Eye (tissue), 1 donor: ENCODE measurements at regions not wholly inside any gene's neighbourhood (a gene's known extent, or its start where the extent isn't known, plus 50 kb on each side); places are given as distances from the start of the nearest gene placed in this dataset.
A peak's percentile ranks its signal among the peaks of the same experiment; 100 is the strongest.

Source experiments
- DNase-seq: peaks from one replicate; pipeline ENCODE4 v3.0.0-alpha.2; 2015

DNA sequence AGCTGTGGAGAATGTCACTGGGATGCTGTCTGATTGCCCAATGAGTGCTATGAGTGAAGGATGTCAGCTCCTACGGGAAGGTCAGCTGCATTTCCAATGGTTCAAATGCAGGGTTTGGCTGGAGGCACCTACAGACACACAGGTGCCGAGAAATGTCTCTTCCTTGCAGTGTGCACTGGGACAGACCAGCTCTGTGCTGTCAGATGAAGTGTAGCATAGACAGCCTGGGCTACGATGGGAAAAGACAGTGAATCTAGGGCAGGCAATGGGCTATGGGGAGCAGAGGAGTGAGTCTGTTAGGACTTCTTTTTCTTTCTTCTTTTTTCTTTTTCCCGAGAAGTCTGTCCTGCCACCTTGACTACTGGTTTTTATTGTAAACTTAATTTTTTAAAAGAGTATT lies 223.1 kb upstream of the EOMES start:
- no peak for DNase-seq

DNA sequence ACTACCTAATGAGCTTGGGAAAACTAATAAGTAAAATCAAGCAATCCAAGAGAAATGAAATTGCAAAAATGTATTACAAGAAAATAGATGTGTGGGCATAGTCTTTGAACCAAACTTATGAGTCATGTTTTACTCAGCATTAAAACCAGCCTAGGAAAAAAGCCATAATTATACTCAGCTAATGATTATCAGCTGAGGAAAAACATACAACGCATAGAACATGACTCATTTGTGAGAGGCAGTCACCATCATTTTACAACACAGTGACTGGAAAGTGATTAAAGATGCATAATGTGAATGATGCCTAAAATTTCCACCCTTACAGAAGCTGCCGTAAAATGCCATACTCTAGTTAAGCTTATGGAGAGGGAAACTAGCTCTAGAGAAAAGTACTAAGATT lies 238.0 kb upstream of the EOMES start:
- no peak for DNase-seq

DNA sequence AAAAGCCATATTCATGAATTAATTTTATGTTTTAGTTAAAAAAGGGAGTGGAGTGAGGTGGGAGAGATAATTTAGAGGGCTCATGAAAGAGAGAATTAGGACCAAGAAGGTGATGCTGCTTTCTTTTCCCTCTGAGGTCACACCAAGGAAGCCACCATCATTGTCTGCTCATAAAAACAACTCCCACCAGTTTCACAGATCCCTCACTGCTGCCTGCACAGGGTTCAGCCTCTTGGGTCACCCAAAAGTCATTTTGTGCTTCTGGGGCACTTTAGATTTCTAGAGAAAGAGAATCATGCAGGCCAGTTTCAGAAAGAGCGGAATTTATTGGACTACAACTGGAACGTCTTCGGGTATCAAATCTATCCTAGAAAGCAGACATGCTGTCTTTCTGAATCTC lies 241.4 kb upstream of the EOMES start:
- DNase-seq: no peak

DNA sequence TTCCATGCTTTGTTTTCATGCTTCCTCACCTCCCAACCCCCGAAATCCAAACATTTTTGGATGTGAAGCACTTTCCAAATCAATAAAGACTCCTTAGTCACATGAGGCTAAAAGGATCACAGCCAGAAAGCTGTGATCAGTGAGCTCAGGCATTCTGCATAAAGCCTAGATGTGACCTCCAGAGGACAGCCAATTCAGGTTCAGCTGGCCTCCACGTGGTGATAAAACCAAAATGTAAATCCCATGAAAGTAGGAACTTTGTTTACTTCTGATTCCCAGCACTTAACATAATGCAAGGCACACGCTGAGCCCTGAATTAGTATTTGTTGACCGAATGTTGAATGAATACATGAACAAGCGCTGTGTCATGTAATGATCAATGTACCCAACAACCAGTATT lies 249.5 kb upstream of the EOMES start:
- DNase-seq: no peak

DNA sequence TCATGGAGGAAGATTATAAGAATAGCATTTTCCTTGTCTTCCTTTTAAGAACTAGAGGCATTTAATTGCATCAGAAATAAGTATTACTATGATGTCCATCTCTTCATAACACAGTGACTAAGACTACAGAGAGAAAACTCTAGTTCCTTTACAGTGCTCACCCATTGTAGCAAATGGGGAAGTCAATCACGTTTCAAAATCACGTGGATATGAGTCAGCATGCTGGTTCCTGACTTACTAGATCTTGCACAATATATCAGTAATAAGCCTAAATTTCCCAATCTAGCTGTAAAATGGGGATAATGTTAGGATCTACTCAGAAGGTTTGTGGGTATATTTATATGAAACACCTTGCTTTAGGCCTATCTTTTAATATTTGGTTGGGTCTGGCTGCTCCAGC lies 254.8 kb upstream of the EOMES start:
- no peak for DNase-seq

DNA sequence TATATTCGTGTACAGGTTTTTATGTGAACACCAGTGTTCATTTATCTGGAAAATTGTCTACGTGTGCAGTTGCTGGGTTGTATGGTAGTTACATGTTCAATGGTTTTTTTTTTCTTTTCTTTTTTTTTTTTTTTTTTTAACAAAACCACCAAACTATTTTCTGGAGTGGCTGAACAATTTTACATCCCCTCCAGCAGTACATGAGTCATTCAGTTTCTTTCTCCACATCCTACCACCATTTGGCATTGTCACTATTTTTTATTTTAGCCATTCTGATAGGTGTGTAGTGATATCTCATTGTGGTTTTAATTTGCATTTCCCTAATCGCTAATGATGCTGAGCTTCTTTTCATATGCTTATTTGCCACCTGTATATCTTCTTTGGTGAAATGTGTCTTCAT lies 256.3 kb upstream of the EOMES start:
- DNase-seq: no peak

DNA sequence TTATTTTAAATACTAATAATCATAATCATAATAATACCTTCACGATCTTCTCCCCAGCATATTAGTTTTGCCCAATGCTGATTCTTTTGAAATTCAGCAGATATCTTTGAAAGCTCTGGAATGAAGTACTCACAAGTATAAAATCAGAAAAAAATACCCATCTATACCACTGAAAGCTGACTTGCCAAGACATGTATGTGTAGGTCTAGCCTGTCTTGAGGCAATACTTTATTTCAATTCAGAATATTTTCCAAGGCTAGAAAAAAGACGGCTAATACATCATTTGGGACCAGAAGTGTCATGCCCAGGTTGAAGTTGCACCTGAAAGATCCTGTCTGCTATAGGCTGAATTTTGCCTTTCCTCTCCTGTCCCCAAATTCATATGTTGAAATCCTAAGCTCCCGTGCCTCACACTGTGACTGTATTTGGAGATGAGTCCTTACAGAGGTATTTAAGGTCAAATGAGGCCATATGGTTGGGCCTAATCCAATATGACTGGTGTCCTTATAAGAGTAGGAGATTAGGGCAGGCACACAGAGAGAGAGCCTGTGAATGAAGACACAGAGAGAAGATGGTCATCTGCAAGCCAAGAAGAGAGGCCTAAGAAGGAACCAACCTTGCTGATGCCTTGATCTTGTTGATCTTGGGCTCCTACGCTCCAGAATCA lies 255.9 kb upstream of the CMC1 start:
- no peak for DNase-seq

DNA sequence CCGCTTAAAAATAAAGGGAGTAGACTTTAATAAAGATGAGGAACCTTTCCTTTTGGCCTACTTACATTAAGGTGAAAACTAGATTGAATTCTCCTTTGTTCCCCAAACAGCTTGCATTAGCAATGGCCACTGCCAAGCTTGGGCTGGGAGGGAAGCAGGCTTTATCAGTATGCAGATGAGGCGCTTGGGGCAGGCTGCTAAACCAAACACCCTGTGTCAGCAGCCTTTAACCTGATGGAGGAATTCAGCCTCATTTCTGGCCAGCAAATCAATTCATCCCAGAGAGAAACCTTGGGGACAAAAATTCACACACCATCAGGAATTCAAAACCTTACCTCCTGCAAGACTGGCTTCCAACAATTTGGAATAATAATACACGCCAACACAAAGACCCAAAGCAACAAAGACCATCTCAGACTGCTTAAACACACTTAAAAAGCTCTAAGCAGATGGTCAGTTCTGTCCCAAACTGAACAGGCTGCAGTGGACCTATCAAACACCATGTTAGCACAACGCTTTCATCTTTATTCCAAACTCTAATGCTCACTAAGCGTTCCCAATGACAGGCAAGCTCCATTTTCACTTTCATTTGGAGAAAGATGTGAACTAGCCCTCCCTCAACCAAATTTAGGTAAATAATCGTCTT lies 255.1 kb upstream of the CMC1 start:
- no peak for DNase-seq

DNA sequence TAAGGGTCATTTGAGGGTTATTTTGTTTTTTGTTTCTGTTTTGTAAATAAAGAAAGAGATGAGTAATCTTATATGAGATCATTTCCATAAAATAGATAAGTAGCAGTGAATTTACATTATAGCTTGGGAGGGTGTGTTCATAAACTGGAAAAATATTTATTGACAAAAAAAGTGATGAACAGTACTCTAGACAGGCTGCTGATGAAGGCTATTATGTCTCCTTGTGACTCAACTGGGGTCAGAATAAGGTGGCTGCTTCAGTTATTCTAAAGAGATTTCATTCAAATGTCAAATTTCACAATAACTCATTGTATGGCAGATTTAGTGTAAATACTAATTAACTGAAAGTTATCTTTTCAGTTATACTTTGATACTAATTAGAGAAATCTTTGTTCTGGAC lies 251.1 kb upstream of the CMC1 start:
- DNase-seq: no peak

DNA sequence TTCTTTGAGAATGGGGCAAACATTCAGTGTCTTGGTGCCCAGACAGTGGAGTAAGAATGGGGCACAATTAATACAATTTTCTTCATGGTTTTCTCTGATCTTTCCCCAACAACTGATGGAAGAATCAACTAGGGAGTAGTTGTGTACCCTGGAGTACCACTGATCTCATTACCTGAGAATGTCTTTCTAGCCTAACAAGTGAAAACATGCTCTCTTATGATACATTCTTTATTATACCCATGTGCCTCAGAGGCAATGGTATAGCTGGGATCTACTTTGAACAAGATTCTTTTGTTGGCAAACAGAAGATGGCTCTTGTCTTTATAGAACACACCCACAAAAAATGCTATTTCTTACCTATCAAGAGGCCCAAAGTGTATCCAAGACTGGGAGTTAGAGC lies 250.6 kb upstream of the CMC1 start:
- DNase-seq: no peak

DNA sequence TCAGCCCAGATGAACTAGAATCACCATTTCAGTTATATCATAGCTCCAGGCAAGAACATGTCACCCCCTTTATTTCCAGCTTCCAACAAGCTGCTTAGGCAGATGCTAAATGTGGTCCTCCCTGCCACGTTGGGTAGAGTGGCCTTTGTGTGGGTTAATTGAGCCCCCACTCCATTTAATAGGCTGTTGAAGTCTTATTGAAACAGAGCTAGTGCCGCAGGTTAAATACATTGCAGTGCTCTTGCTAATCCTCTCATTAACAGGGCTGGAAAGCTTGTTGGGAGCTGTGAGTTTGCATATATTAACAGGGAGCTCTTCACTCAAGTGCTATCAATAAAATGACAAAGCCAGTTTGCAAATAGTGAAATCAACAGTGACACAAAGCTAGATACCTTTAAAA lies 248.4 kb upstream of the CMC1 start:
- DNase-seq: peak; percentile 34

DNA sequence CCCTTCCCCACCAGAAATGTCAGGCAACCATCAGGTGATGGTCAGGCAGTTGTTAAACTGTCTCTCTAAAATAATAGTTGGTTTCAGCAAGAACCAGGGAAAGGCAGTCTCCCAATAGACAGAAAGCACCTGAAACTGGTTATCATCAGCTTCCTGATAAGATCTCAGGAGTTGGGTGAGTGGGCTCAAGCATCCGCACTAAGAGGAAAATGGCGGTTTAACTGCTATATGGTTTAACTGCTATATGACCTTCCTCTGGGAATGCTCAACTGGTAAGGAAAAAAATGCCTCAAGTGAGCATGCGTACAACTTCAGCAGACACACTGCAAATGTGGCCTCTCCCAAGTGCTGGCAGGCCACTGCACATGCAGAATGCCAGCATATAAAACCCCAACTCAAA lies 240.8 kb upstream of the CMC1 start:
- DNase-seq: no peak

DNA sequence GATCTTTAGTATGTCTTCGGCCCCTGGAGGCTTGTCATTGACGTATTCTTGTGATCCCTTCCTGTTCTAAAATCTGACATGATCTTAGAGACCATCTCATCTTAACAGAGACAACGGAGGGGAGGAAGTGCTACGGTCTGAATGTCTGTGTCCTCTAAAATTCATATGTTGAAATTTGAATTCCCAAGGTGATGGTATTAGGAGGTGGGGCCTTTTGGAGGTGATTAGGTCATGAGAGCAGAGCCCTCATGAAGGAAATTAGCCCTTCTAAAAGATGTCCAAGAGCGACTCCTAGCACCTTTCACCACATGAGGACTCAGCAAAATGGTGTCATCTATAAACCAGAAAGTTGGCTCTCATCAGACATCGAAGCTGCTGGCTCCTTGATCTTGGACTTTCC lies 233.2 kb upstream of the CMC1 start:
- no peak for DNase-seq

DNA sequence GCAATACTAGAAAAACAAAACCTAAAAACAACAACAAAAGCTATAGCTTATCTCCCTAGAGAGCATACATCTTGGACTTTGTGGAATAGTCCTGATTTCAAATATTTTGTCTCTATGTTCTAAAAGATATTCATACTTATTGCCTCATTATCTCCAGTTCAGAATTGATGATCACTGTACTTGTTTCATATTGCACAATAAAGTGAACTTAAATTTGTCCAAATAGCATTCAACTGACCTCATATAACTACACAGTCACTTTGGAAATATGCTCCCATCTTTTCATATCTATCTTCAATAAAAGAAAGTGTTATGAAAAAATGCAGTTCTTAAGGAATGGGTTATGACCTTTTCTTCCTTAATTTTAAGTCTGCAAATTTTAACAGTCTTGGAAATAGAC lies 228.6 kb upstream of the CMC1 start:
- DNase-seq: no peak

DNA sequence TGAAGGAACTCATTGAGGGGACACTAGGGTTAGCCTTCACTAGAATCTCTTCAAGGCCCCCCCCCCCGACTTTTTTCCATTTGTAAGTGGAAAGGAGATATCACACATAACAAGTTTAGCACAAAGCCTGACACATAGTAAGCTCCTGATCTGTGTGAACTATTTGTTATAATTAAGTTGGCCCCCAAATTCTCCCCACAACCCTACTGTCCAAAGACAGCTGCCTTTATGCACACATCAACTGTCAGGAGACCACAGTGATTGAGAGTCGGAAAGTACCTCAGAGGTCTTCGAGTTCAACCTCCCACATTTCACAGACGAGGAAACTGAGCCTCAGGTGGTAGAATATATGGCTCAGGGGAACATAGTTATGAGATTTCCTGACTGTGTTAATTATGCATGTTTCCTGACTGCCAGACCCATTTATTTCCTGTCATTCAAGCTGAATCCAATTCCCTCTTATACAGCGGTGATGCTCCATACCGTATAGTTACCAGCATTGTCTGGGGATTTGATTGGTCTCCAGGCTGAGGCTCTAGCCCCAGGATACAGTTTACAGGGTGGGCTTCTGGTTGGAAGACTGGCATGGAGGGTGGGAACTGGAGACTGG lies 227.4 kb upstream of the CMC1 start:
- DNase-seq: no peak

DNA sequence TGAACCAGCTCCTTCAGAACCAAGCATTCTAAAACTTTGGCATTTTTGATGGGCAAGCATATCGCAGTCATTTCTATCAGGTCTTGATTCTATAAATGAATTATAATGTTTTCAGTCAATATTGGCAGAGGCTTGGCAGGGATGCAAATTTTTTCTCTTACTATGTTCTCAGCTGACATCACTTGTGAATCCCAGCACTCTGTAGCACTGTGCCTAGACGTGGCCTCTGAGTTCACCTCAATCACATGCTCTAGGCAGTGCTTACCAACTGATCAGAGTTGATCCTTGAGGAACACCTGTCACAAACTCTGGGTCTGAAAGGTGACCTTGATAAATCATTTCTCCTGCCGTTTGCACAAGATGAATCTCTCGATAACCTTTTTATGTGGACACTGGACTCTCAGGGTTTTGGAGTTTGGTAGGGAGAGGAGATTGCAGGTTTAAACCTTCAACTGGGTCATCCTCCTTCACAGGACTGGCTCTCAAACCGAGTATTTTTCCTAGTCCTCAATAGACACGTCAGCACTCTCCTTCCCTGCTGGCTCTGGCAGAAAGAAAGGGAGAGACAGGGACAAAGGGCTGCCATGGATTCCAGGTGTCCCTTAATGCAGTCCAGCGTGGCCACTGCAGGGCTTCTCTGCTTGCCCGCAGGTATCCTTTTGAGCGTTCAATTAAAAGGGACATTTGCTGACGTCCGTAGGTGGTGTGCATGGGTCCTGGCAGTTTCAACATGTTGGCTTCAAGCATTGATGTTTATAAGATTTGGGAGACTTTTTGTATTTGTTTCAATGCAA lies 222.3 kb upstream of the CMC1 start:
- DNase-seq: no peak

DNA sequence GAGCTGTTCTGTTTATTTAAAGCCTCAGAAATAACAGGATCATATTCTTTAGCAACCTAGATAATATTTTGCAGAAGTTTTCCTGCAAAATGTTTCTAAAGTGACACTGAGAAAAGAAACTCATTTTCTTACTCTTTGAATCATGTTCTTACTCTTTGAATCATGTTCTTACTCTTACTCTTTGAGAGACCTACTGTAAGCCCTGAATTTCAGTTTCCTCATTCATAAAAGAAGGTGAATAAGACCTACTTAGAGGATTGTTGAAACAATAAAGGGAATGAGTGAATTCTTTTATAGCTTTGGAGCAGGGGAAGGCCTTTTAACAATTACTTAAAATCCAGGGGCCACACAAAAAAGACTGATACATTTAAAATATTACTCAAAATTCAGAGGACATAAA lies 221.7 kb upstream of the CMC1 start:
- no peak for DNase-seq

DNA sequence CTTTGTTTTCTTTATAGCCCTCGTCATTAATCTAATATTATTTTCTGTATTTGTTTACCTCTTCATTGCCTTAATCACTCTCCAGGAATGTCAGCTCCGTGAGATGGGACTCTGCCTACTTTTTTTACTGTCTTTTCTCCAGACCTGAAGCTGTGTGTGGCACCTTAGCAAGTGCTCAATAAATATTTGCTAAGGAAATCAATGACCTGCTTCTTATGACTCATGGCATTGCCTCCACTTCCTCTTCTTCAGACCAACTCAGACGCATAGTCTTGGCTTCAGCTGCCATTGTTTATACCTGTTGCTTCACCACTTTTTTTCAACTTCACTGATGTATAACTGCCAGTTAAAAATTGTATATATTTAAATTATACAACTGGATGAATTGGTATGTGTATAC lies 218.5 kb upstream of the CMC1 start:
- no peak for DNase-seq

DNA sequence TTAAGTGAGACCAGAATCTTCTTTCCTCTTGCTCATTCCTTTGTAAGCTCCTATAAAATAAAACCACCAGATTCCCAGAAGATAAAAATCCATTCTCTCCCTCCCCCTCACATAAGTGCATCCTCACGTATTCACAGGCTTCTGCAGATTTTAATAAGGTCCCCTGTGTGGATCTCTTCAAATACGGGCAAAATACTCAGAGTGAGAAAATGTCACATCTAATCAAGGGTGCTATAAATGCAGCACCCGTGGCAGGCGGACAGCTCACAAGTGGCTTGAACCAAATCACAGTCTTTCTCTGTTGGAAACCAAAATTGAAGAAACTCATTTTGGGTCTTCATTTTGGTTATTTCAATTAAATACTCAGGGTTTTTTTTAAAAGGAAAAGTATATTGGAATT lies 212.9 kb upstream of the CMC1 start:
- peak; percentile 60 for DNase-seq

DNA sequence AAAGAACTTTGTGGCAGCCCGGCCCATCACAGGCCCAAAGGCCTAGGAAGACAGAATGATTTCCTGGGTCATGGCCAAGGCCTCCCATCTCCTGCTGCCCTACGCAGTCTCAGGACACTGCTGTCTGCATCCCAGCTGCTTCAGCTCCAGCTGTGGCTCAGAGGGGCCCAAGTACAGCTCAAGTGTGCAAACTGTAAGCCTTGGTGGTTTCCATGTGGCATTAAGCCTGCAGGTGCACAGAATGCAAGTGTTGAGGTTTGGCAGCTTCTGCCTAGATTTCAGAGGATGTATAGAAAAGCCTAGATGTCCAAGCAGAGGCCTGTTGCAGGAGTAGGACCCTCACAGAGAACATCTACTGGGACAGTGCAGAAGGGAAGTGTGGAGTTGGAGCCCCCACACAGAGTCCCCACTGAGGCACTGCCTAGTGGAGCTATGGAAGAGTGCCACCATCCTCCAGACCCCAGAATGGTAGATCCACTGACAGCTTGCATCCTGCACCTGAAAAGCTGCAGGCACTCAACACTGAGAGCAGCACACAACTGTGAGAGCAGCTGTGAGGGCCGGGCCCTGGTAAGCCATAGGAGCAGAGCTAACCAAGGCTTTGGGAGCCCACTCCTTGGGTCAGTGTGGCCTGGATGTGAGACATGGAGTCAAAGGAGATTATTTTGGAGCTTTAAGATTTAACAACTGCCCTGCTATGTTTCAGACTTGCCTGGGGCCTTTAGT lies 208.2 kb upstream of the CMC1 start:
- no peak for DNase-seq

DNA sequence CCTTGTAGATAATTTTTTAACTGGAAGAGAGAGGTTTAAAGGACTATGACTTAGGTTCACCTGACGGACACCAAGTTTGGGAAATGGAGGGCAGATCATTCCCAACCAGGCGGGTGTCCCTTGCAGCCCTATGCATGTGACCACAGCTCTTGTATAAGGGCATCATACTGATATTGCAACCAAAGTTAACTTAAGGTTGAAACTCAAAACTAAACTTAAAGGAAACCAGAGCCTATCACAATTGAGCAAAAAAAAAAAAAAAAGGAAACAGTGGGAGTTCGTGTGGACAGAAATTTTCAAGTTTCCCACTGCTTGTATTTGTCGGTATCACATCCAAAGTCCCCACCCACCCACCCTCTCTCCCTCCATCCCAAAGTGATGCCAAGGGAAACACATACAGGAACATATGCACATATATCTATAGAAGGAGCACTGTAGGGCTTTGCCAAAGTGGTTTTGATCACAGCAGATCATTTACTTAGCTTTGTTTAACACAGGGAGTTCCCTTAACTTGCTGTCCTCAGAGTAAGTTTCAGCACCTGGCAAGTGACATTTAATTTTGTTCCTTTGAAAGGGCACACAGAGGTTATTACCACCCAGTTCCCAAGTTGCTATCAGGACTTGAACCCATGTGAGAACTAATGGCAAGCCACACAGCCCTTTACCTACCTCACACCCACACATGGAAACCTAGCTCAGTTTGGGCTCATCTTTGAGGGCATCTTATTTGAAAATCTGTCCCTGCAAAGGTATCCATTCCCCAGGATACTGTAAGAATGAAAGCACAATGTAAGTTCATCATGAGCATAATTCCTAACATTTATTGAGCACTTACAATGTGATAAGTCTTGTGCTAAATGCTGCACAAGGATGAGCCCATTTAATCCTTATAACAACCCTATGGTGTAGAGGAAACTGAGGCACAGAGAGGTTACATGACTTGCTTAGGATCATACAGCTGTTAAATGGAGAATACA lies 204.5 kb upstream of the CMC1 start:
- no peak for DNase-seq

DNA sequence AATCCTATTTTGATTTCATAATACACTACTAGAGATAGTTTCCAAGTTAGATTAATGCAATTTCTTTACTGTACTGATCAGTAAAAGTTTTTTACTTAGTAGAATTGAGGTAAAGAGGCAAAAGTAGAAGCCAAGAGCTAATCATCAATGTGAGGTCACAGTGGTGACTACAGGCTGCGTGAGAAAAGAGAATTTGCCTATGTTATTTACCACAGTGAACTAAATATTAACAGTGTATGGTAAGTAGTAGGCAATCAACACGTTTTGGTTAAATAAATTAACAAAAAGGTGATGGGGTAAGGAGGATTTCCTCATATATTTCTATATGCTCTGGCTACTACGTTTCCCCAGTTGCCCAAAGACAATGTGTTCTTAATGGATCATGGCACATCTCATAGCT lies 202.2 kb upstream of the CMC1 start:
- DNase-seq: no peak
